ENCODE measurements at regions not wholly inside any gene's neighbourhood (a gene's known extent, or its start where the extent isn't known, plus 50 kb on each side); places are given as distances from the start of the nearest gene placed in this dataset.

GRCh38 chr18:30855762-30856161, 186.8 kb downstream of the DSC3 start:
- TF ChIP-seq EZH2 (IDR thresholded peaks at IDR 0.05; ENCODE audit: low read length) (no peak), CTCF (optimal IDR thresholded peaks at IDR 0.05 in 1 of 3, IDR thresholded peaks at IDR 0.05 in 1 of 3, conservative IDR thresholded peaks at IDR 0.05 in 1 of 3; ENCODE audit: extremely low read depth in 1 of 3, insufficient read depth in 2 of 3, low read length in 3 of 3) (no peak)

Measured in keratinocyte (primary cell).